GM12891 (cell line): ENCODE measurements at regions not wholly inside any gene's neighbourhood (a gene's known extent, or its start where the extent isn't known, plus 50 kb on each side); places are given as distances from the start of the nearest gene placed in this dataset.

Experiments
- POLR2A ChIP-seq: IDR thresholded peaks from 2 replicates; pipeline ENCODE4 v1.6.1; 2011; ENCODE audit warnings: low read depth, low read length, control low read depth
- POLR2AphosphoS5 ChIP-seq: IDR thresholded peaks from 2 replicates; pipeline ENCODE4 v1.6.1; 2011; ENCODE audit warnings: low read depth, low read length, control low read depth
- SPI1 ChIP-seq: IDR thresholded peaks from 2 replicates; pipeline ENCODE4 v1.6.1; 2011; ENCODE audit warnings: low read depth, low read length, control low read depth

DNA sequence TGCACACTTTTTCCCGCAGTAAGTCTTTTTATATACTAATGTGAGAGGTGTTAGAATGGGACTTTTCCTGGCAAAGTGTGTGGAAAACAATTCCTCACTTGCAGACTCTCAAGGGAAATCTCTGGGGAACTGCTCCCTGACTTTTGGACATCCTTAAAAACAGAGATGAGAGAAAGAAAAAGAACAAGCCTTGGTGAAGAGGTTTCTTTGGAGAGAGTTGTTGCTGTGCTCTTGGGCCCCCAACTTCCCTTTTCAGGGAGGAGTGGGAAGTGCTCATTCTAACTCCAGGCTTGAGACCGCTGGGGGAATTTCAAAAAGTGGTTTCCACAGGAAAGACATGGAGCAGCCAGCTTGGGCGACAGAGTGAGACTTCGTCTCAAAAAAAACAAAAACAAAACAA, 142.6 kb upstream of the SPRED2 start:
- no peak for TF ChIP-seq POLR2A
- TF ChIP-seq POLR2AphosphoS5, result no peak
- no peak for TF ChIP-seq SPI1
